ENCODE measurements at regions not wholly inside any gene's neighbourhood (a gene's known extent, or its start where the extent isn't known, plus 50 kb on each side); places are given as distances from the start of the nearest gene placed in this dataset.

- TF ChIP-seq CTCF (IDR thresholded peaks at IDR 0.05) (no peak), POLR2A (IDR thresholded peaks at IDR 0.05) (no peak)
Measured at GRCh38 chr2:16053437-16054257, 113.3 kb downstream of the MYCN start.
